Cardiac muscle cell (in vitro differentiated cells and primary cell): ENCODE measurements at regions not wholly inside any gene's neighbourhood (a gene's known extent, or its start where the extent isn't known, plus 50 kb on each side); places are given as distances from the start of the nearest gene placed in this dataset.
A peak's percentile ranks its signal among the peaks of the same experiment; 100 is the strongest.

Experiments used
- DNase-seq, 2 donors: peaks; one replicate each; pipeline versions ENCODE4 v3.0.0 to v3.0.0-alpha.2; 2010 to 2017; ENCODE audit warnings: low read depth in 1 of 2, low spot score in 1 of 2
- H3K27ac ChIP-seq: fragments of 200-600 bp; sonication (generic); 2 replicates; pipeline ENCODE4 v1.5.1; 2016
- H3K27me3 ChIP-seq: fragments of 200-600 bp; sonication (generic); 2 replicates; pipeline ENCODE4 v1.6.0; 2016; ENCODE audit warnings: control low read depth
- H3K36me3 ChIP-seq: fragments of 200-600 bp; sonication (generic); 2 replicates; pipeline ENCODE4 v1.5.1; 2016; ENCODE audit warnings: control low read depth
- H3K4me1 ChIP-seq: fragments of 200-600 bp; sonication (generic); 2 replicates; pipeline ENCODE4 v1.8.1; 2017; ENCODE audit warnings: low read depth, mild to moderate bottlenecking, mixed run types
- H3K4me3 ChIP-seq: fragments of 200-600 bp; sonication (generic); 2 replicates; pipeline ENCODE4 v1.5.1; 2016; ENCODE audit warnings: mild to moderate bottlenecking
- H3K9me3 ChIP-seq: fragments of 200-600 bp; sonication (generic); 2 replicates; pipeline ENCODE4 v1.5.1; 2017; ENCODE audit warnings: low read depth, mild to moderate bottlenecking, control low read depth
- CTCF ChIP-seq: IDR thresholded peaks from 2 replicates; pipeline ENCODE4 v1.5.1; 2012; ENCODE audit warnings: low read depth, mild to moderate bottlenecking, low read length

GRCh38 chr4:110675426-110675825 lies 52.5 kb upstream of the PITX2 start:
- DNase-seq: no peak
- H3K4me3 ChIP-seq: no peak overlapping the region
- H3K27ac ChIP-seq: no peak overlapping the region
- no peak for TF ChIP-seq CTCF
- H3K36me3 ChIP-seq: no peaks in the 10 kb centered on the region
- H3K4me1 ChIP-seq: no peaks in the 10 kb centered on the region
- H3K9me3 ChIP-seq: no peaks in the 10 kb centered on the region
- no peaks in the 10 kb centered on the region for H3K27me3 ChIP-seq

- H3K4me1 ChIP-seq: no peaks in the 10 kb centered on the region
- TF ChIP-seq CTCF: no peak
- no peaks in the 10 kb centered on the region for H3K36me3 ChIP-seq
- DNase-seq: no peak
- no peak overlapping the region for H3K27ac ChIP-seq
- no peaks in the 10 kb centered on the region for H3K27me3 ChIP-seq
- no peaks in the 10 kb centered on the region for H3K9me3 ChIP-seq
- no peak overlapping the region for H3K4me3 ChIP-seq
These were observed 53.4 kb upstream of the PITX2 start for GRCh38 chr4:110676241-110676640.

- Histone ChIP-seq H3K9me3 (no peaks in the 10 kb centered on the region), H3K4me3 (no peak overlapping the region), H3K4me1 (no peaks in the 10 kb centered on the region), H3K27ac (no peak overlapping the region), H3K36me3 (no peaks in the 10 kb centered on the region), H3K27me3 (no peaks in the 10 kb centered on the region)
- no peak for DNase-seq
- TF ChIP-seq CTCF: no peak
These were observed 55.8 kb upstream of the PITX2 start for GRCh38 chr4:110678517-110679227.

GRCh38 chr4:110680265-110680664 lies 57.4 kb upstream of the PITX2 start:
- Histone ChIP-seq H3K4me1 (no peaks in the 10 kb centered on the region), H3K9me3 (no peaks in the 10 kb centered on the region), H3K36me3 (no peaks in the 10 kb centered on the region), H3K27ac (no peak overlapping the region), H3K27me3 (no peaks in the 10 kb centered on the region), H3K4me3 (no peak overlapping the region)
- no peak for TF ChIP-seq CTCF
- no peak for DNase-seq

GRCh38 chr4:110681381-110681780 lies 58.5 kb upstream of the PITX2 start:
- no peak overlapping the region for H3K4me3 ChIP-seq
- H3K27me3 ChIP-seq: no peaks in the 10 kb centered on the region
- H3K36me3 ChIP-seq: no peaks in the 10 kb centered on the region
- no peaks in the 10 kb centered on the region for H3K4me1 ChIP-seq
- no peak for TF ChIP-seq CTCF
- no peaks in the 10 kb centered on the region for H3K9me3 ChIP-seq
- DNase-seq: peak in 1 of 2 donors; percentile 45
- no peak overlapping the region for H3K27ac ChIP-seq
